Tongue (tissue), 1 donor: ENCODE measurements at regions not wholly inside any gene's neighbourhood (a gene's known extent, or its start where the extent isn't known, plus 50 kb on each side); places are given as distances from the start of the nearest gene placed in this dataset.
A peak's percentile ranks its signal among the peaks of the same experiment; 100 is the strongest.

Experiments
- DNase-seq: peaks from one replicate; pipeline ENCODE4 v3.0.0-alpha.2; 2015

GRCh38 chr9:81489046-81489445 is 200.3 kb downstream of the TLE1 start:
- peak; percentile 51 for DNase-seq

GRCh38 chr9:81480828-81481604 is 208.3 kb downstream of the TLE1 start:
- DNase-seq, result no peak

- DNase-seq, result peak; percentile 67
Observed at GRCh38 chr9:81479573-81479972, 209.8 kb downstream of the TLE1 start.

GRCh38 chr9:81477669-81478068 is 211.7 kb downstream of the TLE1 start:
- DNase-seq, result no peak

- no peak for DNase-seq
Observed at GRCh38 chr9:81476813-81477490, 212.4 kb downstream of the TLE1 start.

- DNase-seq, result no peak
Observed at GRCh38 chr9:81474792-81475191, 214.6 kb downstream of the TLE1 start.

- no peak for DNase-seq
Observed at GRCh38 chr9:81474125-81474524, 215.2 kb downstream of the TLE1 start.

- no peak for DNase-seq
Observed at GRCh38 chr9:81473708-81474107, 215.6 kb downstream of the TLE1 start.

GRCh38 chr9:81473206-81473605 is 216.1 kb downstream of the TLE1 start:
- no peak for DNase-seq

GRCh38 chr9:81472701-81473100 is 216.6 kb downstream of the TLE1 start:
- DNase-seq, result no peak

GRCh38 chr9:81470864-81471263 is 218.5 kb downstream of the TLE1 start:
- DNase-seq, result no peak

GRCh38 chr9:81468084-81468595 is 221.2 kb downstream of the TLE1 start:
- no peak for DNase-seq

- DNase-seq, result no peak
Observed at GRCh38 chr9:81466981-81467380, 222.4 kb downstream of the TLE1 start.

- peak; percentile 41 for DNase-seq
Observed at GRCh38 chr9:81465468-81466011, 223.8 kb downstream of the TLE1 start.

GRCh38 chr9:81462801-81463200 is 226.5 kb downstream of the TLE1 start:
- no peak for DNase-seq

- no peak for DNase-seq
Observed at GRCh38 chr9:81461196-81461595, 228.2 kb downstream of the TLE1 start.

GRCh38 chr9:81460693-81461092 is 228.7 kb downstream of the TLE1 start:
- DNase-seq, result no peak

GRCh38 chr9:81459591-81459990 is 229.8 kb downstream of the TLE1 start:
- no peak for DNase-seq

GRCh38 chr9:81456431-81457006 is 232.8 kb downstream of the TLE1 start:
- DNase-seq, result no peak

GRCh38 chr9:81455462-81456219 is 233.7 kb downstream of the TLE1 start:
- DNase-seq, result no peak

- DNase-seq, result no peak
Observed at GRCh38 chr9:81445331-81445921, 243.9 kb downstream of the TLE1 start.

- no peak for DNase-seq
Observed at GRCh38 chr9:81431641-81432040, 257.7 kb downstream of the TLE1 start.
